ENCODE measurements at regions not wholly inside any gene's neighbourhood (a gene's known extent, or its start where the extent isn't known, plus 50 kb on each side); places are given as distances from the start of the nearest gene placed in this dataset.

- no peaks in the 10 kb centered on the region for H3K27me3 ChIP-seq (ENCODE audit: control insufficient read depth, insufficient read depth, low read length)
- ATAC-seq (ENCODE audit: low read depth) (no peak), DNase-seq (no peak)
- H3K18ac ChIP-seq (ENCODE audit: low read depth, low read length), result no peak overlapping the region
- H3K56ac ChIP-seq (ENCODE audit: extremely low read depth, insufficient read depth, low read length), result no peak overlapping the region
- H3K23ac ChIP-seq (ENCODE audit: low read depth, low read length), result no peak overlapping the region
- no peak overlapping the region for H2BK5ac ChIP-seq (ENCODE audit: low read depth, low read length, poor library complexity, severe bottlenecking)
- 64% methylated on average over 2 of the region's 4 CpGs; no CpG with 5 or more reads in 1 of the 2 experiments for WGBS, 2 experiments (ENCODE audit: extremely low coverage in 2 of 2, insufficient read length in 1 of 2)
- in situ Hi-C loops (cut with MboI; ENCODE audit: low sequenced_read_pairs) (no loop called here), dilution Hi-C loops (cut with HindIII; ENCODE audit: low sequenced_read_pairs, unreplicated experiment) (no loop called here), intact Hi-C loops (cut with micrococcal nuclease) (no loop called here)
- no peaks in the 10 kb centered on the region for H3K9me3 ChIP-seq (ENCODE audit: control insufficient read depth, insufficient read depth, low read length)
- H2BK20ac ChIP-seq (ENCODE audit: low read depth, low read length), result no peak overlapping the region
- no peaks in the 10 kb centered on the region for H3K9me1 ChIP-seq (ENCODE audit: insufficient read depth, low read length)
- no peak overlapping the region for H3K27ac ChIP-seq (ENCODE audit: insufficient read depth, low read length)
- ChIA-PET CTCF (no interaction called here), POLR2A (ENCODE audit: unreplicated experiment) (no interaction called here)
- H3K36me3 ChIP-seq (ENCODE audit: control insufficient read depth, insufficient read depth, low read length), result no peaks in the 10 kb centered on the region
- no peak overlapping the region for H3K14ac ChIP-seq (replicated peaks; ENCODE audit: low read depth, low read length)
- no peak overlapping the region for H2AFZ ChIP-seq (replicated peaks; ENCODE audit: low read length, poor library complexity)
- no peak overlapping the region for H4K5ac ChIP-seq (ENCODE audit: low read depth, low read length)
- no peaks in the 10 kb centered on the region; the same call in 1 of the 2 replicates for H3K4me1 ChIP-seq (ENCODE audit: control insufficient read depth, insufficient read depth, low read length)
- no peaks in the 10 kb centered on the region for H4K20me1 ChIP-seq (ENCODE audit: insufficient read depth, low read length)
- no peak overlapping the region for H2BK15ac ChIP-seq (ENCODE audit: low read depth, low read length)
- no peak overlapping the region for H3K4ac ChIP-seq (ENCODE audit: low read depth, low read length)
- no peak overlapping the region for H3K4me3 ChIP-seq (ENCODE audit: insufficient read depth, low read depth, low read length)
- H2BK120ac ChIP-seq (ENCODE audit: low read depth, low read length), result no peak overlapping the region
- no peak overlapping the region for H3K4me2 ChIP-seq (ENCODE audit: low read depth, low read length)
- H4K91ac ChIP-seq (ENCODE audit: insufficient read depth, low read depth, low read length), result no peak overlapping the region
- no TSS peak for BruUV-seq (replicated peaks)
- TF ChIP-seq MAFK (IDR thresholded peaks at IDR 0.05; ENCODE audit: low read depth, low read length), result no peak
- TF ChIP-seq, protein P1, sequence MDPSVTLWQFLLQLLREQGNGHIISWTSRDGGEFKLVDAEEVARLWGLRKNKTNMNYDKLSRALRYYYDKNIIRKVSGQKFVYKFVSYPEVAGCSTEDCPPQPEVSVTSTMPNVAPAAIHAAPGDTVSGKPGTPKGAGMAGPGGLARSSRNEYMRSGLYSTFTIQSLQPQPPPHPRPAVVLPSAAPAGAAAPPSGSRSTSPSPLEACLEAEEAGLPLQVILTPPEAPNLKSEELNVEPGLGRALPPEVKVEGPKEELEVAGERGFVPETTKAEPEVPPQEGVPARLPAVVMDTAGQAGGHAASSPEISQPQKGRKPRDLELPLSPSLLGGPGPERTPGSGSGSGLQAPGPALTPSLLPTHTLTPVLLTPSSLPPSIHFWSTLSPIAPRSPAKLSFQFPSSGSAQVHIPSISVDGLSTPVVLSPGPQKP (IDR thresholded peaks at IDR 0.05; ENCODE audit: borderline replicate concordance, low read depth, low read length), result no peak
- no peak for TF ChIP-seq RFX5 (IDR thresholded peaks at IDR 0.05; ENCODE audit: low read depth, low read length)
- no peak for TF ChIP-seq USF2 (IDR thresholded peaks at IDR 0.05; ENCODE audit: low read depth, low read length)
- TF ChIP-seq MAZ (IDR thresholded peaks at IDR 0.05; ENCODE audit: borderline replicate concordance, low read depth, low read length), result no peak
- TF ChIP-seq, protein P2, sequence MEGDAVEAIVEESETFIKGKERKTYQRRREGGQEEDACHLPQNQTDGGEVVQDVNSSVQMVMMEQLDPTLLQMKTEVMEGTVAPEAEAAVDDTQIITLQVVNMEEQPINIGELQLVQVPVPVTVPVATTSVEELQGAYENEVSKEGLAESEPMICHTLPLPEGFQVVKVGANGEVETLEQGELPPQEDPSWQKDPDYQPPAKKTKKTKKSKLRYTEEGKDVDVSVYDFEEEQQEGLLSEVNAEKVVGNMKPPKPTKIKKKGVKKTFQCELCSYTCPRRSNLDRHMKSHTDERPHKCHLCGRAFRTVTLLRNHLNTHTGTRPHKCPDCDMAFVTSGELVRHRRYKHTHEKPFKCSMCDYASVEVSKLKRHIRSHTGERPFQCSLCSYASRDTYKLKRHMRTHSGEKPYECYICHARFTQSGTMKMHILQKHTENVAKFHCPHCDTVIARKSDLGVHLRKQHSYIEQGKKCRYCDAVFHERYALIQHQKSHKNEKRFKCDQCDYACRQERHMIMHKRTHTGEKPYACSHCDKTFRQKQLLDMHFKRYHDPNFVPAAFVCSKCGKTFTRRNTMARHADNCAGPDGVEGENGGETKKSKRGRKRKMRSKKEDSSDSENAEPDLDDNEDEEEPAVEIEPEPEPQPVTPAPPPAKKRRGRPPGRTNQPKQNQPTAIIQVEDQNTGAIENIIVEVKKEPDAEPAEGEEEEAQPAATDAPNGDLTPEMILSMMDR (conservative IDR thresholded peaks at IDR 0.05; ENCODE audit: low read depth, low read length), result no peak
- no peak for TF ChIP-seq BHLHE40 (IDR thresholded peaks at IDR 0.05; ENCODE audit: low read depth, low read length)
- TF ChIP-seq NFE2L2 (IDR thresholded peaks at IDR 0.05; ENCODE audit: low read depth, low read length), result no peak
- TF ChIP-seq MXI1 (IDR thresholded peaks at IDR 0.05; ENCODE audit: borderline replicate concordance, low read depth, low read length), result no peak
- no peak for TF ChIP-seq CEBPB (IDR thresholded peaks at IDR 0.05; ENCODE audit: low read depth, low read length)
- TF ChIP-seq FOS (IDR thresholded peaks at IDR 0.05; ENCODE audit: low read depth, low read length), result no peak
- no peak overlapping the region for H2AK5ac ChIP-seq (ENCODE audit: low read depth, low read length)
- H4K8ac ChIP-seq (ENCODE audit: low read depth in 2 of 2, low read length in 2 of 2), result no peak overlapping the region
- H3K79me1 ChIP-seq (ENCODE audit: low read depth in 1 of 2, low read length in 2 of 2), result no peaks in the 10 kb centered on the region
- no peak overlapping the region for H3K9ac ChIP-seq (ENCODE audit: low read depth, low read length)
- H2AK9ac ChIP-seq (replicated peaks; ENCODE audit: low read depth, low read length, poor library complexity), result no peak overlapping the region
These were observed 505.5 kb downstream of the XPNPEP1 start for GRCh38 chr10:109417803-109418202.

Data from IMR-90 (cell line).